Prostate gland (tissue), 2 donors: ENCODE measurements at regions not wholly inside any gene's neighbourhood (a gene's known extent, or its start where the extent isn't known, plus 50 kb on each side); places are given as distances from the start of the nearest gene placed in this dataset.

ENCODE experiments used
- DNase-seq: peaks from one replicate; pipeline ENCODE4 v3.0.0-alpha.2; 2019; ENCODE audit warnings: low spot score
- H3K27ac ChIP-seq, 2 donors: fragments of 200-600 bp; sonication (generic); 2 replicates each; pipeline ENCODE4 v1.5.1; 2017 to 2019
- H3K27me3 ChIP-seq: fragments of 200-600 bp; sonication (generic); replicated peaks from 2 replicates; pipeline ENCODE4 v1.5.1; 2019; ENCODE audit not compliant: insufficient read depth
- H3K36me3 ChIP-seq, 2 donors: fragments of 200-600 bp; sonication (generic); 1 replicate in 1 of 2; 2 replicates in 1 of 2; pipeline versions ENCODE4 v1.5.1 to v1.8.1; 2017 to 2019
- H3K4me1 ChIP-seq: fragments of 200-600 bp; sonication (generic); replicated peaks from 2 replicates; pipeline ENCODE4 v1.5.1; 2019
- H3K4me3 ChIP-seq, 2 donors: fragments of 200-600 bp; sonication (generic); 2 replicates each; pipeline ENCODE4 v1.5.1; 2017 to 2019
- H3K9me3 ChIP-seq: fragments of 200-600 bp; sonication (generic); 2 replicates; pipeline ENCODE4 v1.5.1; 2017
- POLR2A ChIP-seq: fragments of 450-650 bp; IDR thresholded peaks from one replicate; pipeline ENCODE4 v1.6.1; 2016; ENCODE audit warnings: antibody characterized with exemption, mild to moderate bottlenecking
- POLR2AphosphoS5 ChIP-seq: sonication (generic); formaldehyde crosslinking; IDR thresholded peaks from one replicate; pipeline ENCODE4 v1.6.1; 2017; ENCODE audit warnings: antibody characterized with exemption
- WGBS: methylation state at CpG from one replicate; pipeline ENCODE4 v1.1.5; 2018; 5-methylcytosine and 5-hydroxymethylcytosine counted together
- intact Hi-C: fragments of 100-400 bp; cut with DNase I; formaldehyde crosslinking; loops from one replicate; pipeline ENCODE4 v1.14.2; 2022
- TF ChIP-seq, protein P1 (sequence below), 4 experiments: fragments of 200-600 bp in 2 of 4; fragments of 450-650 bp in 2 of 4; sonication (generic) in 2 of 4; IDR thresholded peaks; 1 replicate in 3 of 4; 2 replicates in 1 of 4; pipeline ENCODE4 v1.5.1; 2016 to 2019; ENCODE audit warnings: antibody characterized with exemption in 4 of 4, mild to moderate bottlenecking in 2 of 4, moderate library complexity in 2 of 4

DNA sequence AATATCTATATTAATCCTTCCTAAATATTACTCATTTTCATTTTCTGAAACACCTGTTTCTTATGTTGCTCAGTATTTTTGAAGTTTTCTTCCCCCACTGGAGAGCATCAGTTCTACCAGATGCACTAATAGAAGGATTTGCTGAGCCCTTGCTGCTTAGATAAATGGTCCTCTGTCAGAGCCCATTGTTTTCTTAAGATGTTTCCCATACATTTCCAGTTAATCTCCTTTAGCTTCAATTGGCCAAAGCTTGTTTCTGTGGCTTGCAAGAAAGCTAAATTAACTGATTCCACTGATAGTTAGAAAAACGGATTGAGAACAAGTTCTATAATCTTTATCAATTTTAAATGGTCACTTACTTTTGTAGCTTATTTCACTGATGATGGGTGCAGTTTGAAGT, 1425.5 kb downstream of the PCDH18 start:
- intact Hi-C loops, result no loop called here
- H3K9me3 ChIP-seq, result no peaks in the 10 kb centered on the region
- 22% methylated on average over 1 of the region's 1 CpG for WGBS
- no peak for DNase-seq
- no peaks in the 10 kb centered on the region for H3K36me3 ChIP-seq
- TF ChIP-seq, protein P1, sequence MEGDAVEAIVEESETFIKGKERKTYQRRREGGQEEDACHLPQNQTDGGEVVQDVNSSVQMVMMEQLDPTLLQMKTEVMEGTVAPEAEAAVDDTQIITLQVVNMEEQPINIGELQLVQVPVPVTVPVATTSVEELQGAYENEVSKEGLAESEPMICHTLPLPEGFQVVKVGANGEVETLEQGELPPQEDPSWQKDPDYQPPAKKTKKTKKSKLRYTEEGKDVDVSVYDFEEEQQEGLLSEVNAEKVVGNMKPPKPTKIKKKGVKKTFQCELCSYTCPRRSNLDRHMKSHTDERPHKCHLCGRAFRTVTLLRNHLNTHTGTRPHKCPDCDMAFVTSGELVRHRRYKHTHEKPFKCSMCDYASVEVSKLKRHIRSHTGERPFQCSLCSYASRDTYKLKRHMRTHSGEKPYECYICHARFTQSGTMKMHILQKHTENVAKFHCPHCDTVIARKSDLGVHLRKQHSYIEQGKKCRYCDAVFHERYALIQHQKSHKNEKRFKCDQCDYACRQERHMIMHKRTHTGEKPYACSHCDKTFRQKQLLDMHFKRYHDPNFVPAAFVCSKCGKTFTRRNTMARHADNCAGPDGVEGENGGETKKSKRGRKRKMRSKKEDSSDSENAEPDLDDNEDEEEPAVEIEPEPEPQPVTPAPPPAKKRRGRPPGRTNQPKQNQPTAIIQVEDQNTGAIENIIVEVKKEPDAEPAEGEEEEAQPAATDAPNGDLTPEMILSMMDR (IDR thresholded peaks at IDR 0.05), result no peak
- TF ChIP-seq POLR2AphosphoS5 (no peak), POLR2A (no peak)
- no peaks in the 10 kb centered on the region for H3K4me1 ChIP-seq
- H3K27me3 ChIP-seq, result no peaks in the 10 kb centered on the region
- no peak overlapping the region for H3K4me3 ChIP-seq
- H3K27ac ChIP-seq, result no peak overlapping the region

DNA sequence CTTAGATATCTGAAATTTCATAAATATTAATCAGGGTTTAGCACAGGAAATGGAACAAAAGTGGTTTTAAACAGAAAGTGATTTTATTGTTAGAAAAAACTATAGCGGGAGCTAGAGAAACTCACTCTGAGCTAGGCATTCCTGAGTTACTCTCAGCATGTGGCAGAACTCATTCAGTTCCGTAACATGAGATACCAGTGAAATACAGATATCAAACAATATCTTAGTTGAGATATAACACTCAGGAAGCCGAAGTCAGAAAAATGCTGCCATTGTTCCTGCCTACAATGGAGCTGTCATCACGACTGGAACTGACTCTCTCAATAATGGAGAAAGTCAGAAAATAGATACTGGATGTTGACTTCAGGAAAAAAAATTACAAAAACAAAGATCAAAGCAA, 1428.7 kb downstream of the PCDH18 start:
- intact Hi-C loops, result no loop called here
- Histone ChIP-seq H3K9me3 (no peaks in the 10 kb centered on the region), H3K36me3 (no peaks in the 10 kb centered on the region), H3K27ac (no peak overlapping the region), H3K4me3 (no peak overlapping the region), H3K27me3 (no peaks in the 10 kb centered on the region), H3K4me1 (no peaks in the 10 kb centered on the region)
- DNase-seq, result no peak
- no peak for TF ChIP-seq POLR2AphosphoS5
- no peak for TF ChIP-seq POLR2A
- TF ChIP-seq, protein P1 (IDR thresholded peaks at IDR 0.05), result no peak
- 71% methylated on average over 4 of the region's 4 CpGs for WGBS

DNA sequence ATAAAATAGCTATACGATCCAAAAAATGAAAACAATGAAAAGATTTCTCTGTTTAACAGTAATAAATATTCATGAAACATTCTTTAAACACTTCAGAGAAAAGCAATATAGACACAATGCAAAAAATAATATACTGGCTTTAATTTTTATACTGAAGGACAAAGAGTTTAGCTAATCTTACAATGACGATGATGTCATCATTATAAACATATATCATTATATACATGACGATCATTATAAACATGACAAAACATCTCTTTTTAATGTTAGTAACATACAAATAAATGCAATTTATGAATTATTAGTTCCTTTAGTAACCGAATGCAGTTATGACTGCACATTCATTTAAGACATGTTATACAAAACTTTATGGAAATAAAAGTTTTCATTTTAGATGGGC, 1434.6 kb downstream of the PCDH18 start:
- intact Hi-C loops, result no loop called here
- Histone ChIP-seq H3K4me3 (no peak overlapping the region), H3K27me3 (no peaks in the 10 kb centered on the region), H3K36me3 (no peaks in the 10 kb centered on the region), H3K9me3 (no peaks in the 10 kb centered on the region), H3K27ac (no peak overlapping the region), H3K4me1 (no peaks in the 10 kb centered on the region)
- whole genome bisulfite sequencing, result 85% methylated on average over 4 of the region's 4 CpGs
- DNase-seq, result no peak
- no peak for TF ChIP-seq POLR2AphosphoS5
- TF ChIP-seq, protein P1 (IDR thresholded peaks at IDR 0.05), result no peak
- TF ChIP-seq POLR2A, result no peak

DNA sequence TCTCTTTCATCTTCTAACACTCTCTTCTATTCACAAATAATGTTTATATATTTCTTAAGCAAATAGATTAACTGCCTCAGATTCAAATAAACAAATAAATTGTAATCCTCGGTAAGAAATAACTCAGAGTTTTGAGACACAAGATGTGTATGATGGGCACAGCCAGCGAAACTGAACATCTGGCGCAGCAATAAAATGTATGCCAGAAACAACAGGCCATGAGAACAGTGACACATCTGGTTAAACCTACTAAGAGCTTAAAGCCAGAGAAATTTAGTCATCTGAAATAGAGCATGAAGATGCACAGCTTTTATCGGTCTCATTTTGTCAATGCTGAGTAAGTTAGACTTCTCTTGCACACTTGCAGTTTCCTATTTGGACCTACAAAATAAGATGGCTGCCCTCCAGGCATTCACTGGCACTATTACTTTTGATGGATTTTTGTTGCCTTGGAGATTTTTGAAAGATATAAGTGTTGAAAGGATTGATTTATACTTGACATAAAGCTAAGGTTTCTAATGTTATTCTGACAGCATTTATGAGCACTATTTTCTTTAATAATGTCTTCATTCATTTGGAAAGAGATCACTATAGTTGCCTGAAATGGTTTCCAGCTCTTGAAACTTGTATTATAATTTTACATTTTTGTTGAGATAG, 1444.0 kb downstream of the PCDH18 start:
- DNase-seq, result no peak
- H3K4me3 ChIP-seq, result no peak overlapping the region
- WGBS, result 53% methylated on average over 4 of the region's 4 CpGs
- intact Hi-C loops, result no loop called here
- H3K4me1 ChIP-seq, result no peaks in the 10 kb centered on the region
- no peaks in the 10 kb centered on the region for H3K9me3 ChIP-seq
- TF ChIP-seq, protein P1 (IDR thresholded peaks at IDR 0.05), result no peak
- TF ChIP-seq POLR2AphosphoS5 (no peak), POLR2A (no peak)
- no peak overlapping the region for H3K27ac ChIP-seq
- no peaks in the 10 kb centered on the region for H3K27me3 ChIP-seq
- no peaks in the 10 kb centered on the region for H3K36me3 ChIP-seq

DNA sequence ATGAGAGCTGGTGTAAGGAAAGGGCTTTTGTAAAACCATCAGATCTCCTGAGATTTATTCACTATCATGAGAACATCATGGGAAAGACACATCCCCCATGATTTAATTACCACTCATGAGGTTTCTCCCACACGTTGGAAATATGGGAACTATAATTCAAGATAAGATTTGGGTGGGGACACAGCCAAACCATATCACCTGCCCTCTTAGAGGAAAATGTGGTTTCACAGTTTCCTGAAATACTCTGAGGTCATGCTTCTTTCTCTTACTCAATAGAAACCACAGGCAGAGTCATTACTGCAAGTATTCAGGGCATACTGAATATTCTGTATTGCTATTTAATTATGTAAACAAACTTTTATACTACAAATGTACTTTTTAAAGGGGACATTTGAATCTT, 1453.3 kb downstream of the PCDH18 start:
- no peaks in the 10 kb centered on the region for H3K4me1 ChIP-seq
- TF ChIP-seq, protein P1 (IDR thresholded peaks at IDR 0.05), result no peak
- TF ChIP-seq POLR2A, result no peak
- no peak for TF ChIP-seq POLR2AphosphoS5
- H3K9me3 ChIP-seq, result no peaks in the 10 kb centered on the region
- 47% methylated on average over 1 of the region's 1 CpG for WGBS
- no peaks in the 10 kb centered on the region for H3K27me3 ChIP-seq
- H3K27ac ChIP-seq, result no peak overlapping the region
- H3K36me3 ChIP-seq, result no peaks in the 10 kb centered on the region
- no peak overlapping the region for H3K4me3 ChIP-seq
- intact Hi-C loops, result no loop called here
- no peak for DNase-seq
